AG09309 (cell line): ENCODE measurements at regions not wholly inside any gene's neighbourhood (a gene's known extent, or its start where the extent isn't known, plus 50 kb on each side); places are given as distances from the start of the nearest gene placed in this dataset.

Experiments
- DNase-seq: peaks from one replicate; pipeline ENCODE4 v3.0.0-alpha.2; 2010; ENCODE audit warnings: low read depth
- H3K4me3 ChIP-seq: 2 replicates; pipeline ENCODE4 v1.5.1; 2011; ENCODE audit warnings: mild to moderate bottlenecking, low read depth, low read length, moderate library complexity; ENCODE audit not compliant: control insufficient read depth
- TF ChIP-seq, protein P1 (sequence below): IDR thresholded peaks from 2 replicates; pipeline ENCODE4 v1.5.1; 2011; ENCODE audit warnings: mild to moderate bottlenecking, low read depth, low read length, inconsistent platforms; ENCODE audit not compliant: insufficient read depth, control insufficient read depth; ENCODE audit errors: missing control alignments

DNA sequence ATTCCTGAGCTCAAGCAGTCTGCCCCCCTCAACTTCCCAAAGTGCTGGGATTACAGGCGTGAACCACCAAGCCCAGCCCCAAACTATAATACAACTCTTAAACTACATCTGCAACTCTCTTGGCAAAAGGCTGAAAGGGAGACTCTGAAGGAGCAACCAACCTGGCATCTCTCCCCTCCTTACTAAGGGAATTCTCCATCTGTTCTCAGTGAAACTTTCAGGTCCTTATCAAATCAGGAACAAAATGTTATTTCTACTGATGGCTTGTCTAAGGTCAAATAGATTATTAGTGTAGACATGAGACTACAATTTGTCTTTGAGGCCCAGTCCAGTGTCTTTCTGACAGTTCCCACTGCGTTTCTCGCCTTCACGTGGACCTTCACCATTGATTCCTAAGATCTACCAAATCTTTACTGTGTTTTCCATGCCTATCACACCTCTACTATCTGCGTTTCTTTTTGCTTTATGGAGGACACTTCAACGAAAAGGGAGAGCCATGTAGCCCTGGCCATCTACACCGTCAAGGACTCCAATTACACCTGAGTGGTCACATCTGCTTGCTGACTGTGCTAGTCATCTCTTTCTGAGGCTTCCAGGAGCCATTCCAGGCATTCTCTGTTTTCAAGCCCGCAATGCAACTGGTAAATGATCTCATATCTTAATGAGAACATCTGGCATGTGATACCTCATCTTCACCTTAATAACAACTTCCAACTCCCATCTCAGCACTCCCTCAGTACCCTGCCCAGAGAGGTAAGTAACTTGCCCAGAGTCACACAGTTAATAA is 405.7 kb upstream of the CITED2 start:
- DNase-seq: no peak
- no peak overlapping the region for H3K4me3 ChIP-seq
- TF ChIP-seq, protein P1, sequence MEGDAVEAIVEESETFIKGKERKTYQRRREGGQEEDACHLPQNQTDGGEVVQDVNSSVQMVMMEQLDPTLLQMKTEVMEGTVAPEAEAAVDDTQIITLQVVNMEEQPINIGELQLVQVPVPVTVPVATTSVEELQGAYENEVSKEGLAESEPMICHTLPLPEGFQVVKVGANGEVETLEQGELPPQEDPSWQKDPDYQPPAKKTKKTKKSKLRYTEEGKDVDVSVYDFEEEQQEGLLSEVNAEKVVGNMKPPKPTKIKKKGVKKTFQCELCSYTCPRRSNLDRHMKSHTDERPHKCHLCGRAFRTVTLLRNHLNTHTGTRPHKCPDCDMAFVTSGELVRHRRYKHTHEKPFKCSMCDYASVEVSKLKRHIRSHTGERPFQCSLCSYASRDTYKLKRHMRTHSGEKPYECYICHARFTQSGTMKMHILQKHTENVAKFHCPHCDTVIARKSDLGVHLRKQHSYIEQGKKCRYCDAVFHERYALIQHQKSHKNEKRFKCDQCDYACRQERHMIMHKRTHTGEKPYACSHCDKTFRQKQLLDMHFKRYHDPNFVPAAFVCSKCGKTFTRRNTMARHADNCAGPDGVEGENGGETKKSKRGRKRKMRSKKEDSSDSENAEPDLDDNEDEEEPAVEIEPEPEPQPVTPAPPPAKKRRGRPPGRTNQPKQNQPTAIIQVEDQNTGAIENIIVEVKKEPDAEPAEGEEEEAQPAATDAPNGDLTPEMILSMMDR: no peak

DNA sequence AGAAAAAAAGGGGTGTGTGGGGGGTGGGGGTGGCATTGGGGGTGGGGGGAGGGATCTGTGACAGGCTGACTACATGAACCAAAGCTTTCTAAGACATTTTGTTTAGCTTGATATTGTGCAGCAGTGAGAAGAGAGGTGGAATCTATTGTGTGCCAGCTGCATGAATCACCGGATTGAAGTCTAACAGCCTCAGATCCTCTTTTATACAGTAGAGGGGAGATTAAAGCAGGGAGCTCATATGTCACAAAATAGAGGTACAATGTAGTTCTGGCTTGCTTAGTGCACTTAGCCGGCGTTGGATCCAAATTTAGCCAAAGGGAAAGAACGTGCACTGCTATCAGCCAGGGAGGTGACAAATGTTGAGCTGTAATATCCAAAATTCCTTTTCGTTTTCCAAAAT is 404.2 kb upstream of the CITED2 start:
- DNase-seq: peak; percentile 13
- H3K4me3 ChIP-seq: no peak overlapping the region
- TF ChIP-seq, protein P1: no peak

DNA sequence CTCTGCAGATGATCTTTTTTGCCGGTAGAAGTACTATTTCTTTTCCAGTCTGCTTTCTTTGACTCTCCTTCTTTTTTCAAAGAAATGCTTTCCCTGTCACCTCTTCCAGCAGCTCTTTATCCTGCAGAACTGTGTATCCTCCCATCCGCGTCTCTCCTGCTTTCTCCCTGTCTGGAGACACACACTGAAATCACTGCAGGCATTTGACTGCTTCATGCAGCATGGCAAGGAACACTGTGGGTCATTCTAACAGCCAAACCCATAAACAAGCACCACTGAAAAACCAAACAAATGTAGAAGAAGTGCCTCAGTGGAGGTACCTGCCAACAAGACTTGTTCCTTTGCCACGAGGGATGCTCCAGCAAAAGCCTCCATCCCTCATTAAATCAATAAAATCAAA is 403.7 kb upstream of the CITED2 start:
- DNase-seq: no peak
- no peak overlapping the region for H3K4me3 ChIP-seq
- TF ChIP-seq, protein P1: no peak

DNA sequence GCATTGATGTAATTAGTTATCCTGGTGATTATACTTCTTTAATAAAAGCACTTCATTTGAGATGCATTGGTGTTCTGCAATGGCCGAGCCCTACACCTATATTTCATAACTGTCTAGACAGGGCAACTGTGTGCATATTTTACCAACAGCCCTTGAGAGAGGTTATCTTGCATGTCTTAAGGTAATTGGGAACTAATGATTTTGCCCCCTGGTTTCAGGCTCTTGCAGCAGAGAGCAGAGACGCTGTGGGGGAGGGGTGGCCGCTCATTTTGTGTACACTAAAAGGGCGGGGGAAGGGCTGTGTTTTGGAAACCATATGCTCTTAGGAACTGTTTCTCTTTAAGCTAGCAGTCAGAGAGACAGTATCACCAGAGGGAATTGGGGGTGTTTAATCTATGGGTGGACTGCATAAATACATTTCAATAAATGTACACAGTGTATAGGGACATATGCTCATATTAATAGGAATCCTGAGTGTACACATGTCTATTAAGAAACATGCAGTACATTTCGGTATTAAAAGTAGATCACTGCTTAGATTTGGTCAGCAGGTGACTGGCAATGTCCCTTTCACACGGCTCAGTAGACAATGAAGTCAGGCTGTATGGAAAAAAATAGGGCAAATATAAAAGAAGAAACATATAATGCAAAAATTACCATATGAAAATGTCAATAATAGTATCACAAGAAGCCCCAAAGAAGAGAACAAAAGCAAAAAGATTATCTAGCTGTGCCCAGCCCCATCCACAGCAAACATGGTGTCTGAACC is 402.9 kb upstream of the CITED2 start:
- no peak overlapping the region for H3K4me3 ChIP-seq
- DNase-seq: no peak
- TF ChIP-seq, protein P1: no peak

DNA sequence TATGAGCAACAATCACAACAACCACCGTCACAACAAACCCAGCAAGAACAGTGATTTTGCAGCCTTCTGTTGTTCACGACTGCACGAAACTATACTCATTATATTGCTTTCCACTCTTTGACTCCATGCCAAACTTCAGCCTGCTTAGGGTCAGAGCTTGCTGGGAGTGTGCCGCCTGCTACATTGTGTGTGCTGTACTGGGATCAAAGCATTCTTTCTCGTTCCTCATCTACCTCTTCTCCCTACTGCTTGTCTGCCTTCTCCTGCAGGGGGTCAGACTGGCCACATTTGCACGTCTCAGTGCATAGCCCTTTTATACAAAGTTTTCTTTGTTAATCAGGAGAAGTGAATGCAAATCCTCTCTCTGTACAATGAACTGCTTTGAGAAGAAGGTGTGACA is 401.6 kb upstream of the CITED2 start:
- no peak overlapping the region for H3K4me3 ChIP-seq
- no peak for DNase-seq

DNA sequence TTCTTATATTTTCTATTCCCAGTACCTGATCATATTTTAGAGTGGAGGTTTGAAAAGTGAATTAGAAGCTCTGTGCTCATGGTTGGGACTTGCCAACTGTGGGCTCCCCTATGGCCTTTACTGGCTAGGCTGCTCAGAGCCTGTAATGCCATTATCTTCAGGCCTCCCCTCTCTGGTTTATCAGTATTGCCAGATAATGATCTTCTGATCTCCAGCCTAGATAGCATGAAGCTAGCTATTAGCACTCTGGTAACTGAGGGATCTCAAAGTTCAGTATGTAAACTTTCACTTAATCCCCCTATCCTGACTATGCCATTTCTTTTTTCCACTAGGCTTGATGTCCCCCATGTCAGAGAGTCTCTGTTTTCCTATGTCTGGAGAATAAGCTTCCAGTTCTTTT is 393.7 kb upstream of the CITED2 start:
- no peak overlapping the region for H3K4me3 ChIP-seq
- no peak for DNase-seq
- TF ChIP-seq, protein P1: no peak

More for the DNA sequence above, 401.6 kb upstream of the CITED2 start:
- TF ChIP-seq, protein P1: no peak
